ENCODE measurements at regions not wholly inside any gene's neighbourhood (a gene's known extent, or its start where the extent isn't known, plus 50 kb on each side); places are given as distances from the start of the nearest gene placed in this dataset.

DNA sequence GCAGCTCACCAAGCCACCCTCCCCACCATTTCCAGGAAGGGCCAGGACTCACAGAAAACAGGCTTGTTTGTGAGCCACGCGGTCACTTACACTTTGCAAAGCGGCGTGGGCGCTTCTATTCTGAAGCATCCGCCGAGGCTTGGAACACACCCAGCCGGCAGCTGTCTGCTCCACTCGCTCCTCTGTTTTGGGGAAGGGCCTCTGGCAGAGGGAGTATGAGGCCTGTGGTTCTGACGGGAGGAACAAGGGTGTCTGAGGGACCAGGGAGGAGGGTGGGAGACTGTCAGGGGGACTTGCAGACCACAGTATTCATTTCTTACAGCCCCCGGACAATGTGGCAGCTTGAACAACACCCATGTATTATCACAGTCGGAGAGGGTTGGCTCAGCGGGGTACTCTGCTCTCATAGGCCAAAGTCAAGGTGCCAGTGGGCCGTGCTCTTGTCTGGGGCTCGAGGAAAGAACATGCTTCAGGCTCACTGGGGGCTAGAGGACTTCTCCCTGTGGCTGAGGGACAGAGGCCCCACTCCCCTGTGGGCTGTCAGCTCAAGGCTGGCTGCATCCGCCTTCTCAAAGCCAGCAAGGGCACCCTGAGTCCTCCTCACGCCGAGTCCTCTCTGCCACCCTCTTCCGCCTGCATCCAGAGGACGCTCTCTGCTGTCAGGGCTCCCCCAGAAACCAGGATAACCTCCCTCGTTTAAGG, 60.4 kb upstream of the FAM20C start:
- peaks cover 12 to 19% of the 10 kb centered on the region in 2 donors for H3K27me3 Mint-ChIP-seq
- H3K4me3 Mint-ChIP-seq: no peak overlapping the region
- H3K4me1 Mint-ChIP-seq (ENCODE audit: low read depth in 2 of 2): no peaks in the 10 kb centered on the region
- DNase-seq (no peak), ATAC-seq (replicated peaks) (no peak)
- H3K9me3 Mint-ChIP-seq: no peaks in the 10 kb centered on the region
- no peak overlapping the region for H3K27ac Mint-ChIP-seq
- H3K36me3 Mint-ChIP-seq (ENCODE audit: insufficient read depth): no peaks in the 10 kb centered on the region

DNA sequence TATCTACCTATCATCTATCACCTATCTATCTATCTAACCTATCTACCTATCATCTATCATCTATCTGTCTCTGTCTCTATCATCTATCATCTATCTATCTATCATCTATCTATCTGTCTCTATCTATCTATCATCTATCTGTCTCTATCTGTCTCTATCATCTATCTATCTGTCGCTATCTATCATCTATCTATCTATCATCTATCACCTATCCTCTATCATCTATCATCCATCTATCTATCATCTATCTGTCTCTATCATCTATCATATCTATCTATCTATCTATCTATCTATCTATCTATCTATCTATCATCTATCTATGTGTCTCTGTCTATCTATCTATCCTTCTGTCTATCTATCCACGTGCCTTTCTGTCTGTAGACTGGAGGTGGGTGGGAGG, 59.5 kb upstream of the FAM20C start:
- ATAC-seq (replicated peaks): no peak
- Mint-ChIP-seq H3K9me3 (no peaks in the 10 kb centered on the region), H3K27me3 (peaks cover 16 to 19% of the 10 kb centered on the region in 2 donors), H3K4me1 (ENCODE audit: low read depth in 2 of 2) (no peaks in the 10 kb centered on the region), H3K4me3 (no peak overlapping the region), H3K36me3 (ENCODE audit: insufficient read depth) (no peaks in the 10 kb centered on the region), H3K27ac (no peak overlapping the region)
- no peak for DNase-seq

DNA sequence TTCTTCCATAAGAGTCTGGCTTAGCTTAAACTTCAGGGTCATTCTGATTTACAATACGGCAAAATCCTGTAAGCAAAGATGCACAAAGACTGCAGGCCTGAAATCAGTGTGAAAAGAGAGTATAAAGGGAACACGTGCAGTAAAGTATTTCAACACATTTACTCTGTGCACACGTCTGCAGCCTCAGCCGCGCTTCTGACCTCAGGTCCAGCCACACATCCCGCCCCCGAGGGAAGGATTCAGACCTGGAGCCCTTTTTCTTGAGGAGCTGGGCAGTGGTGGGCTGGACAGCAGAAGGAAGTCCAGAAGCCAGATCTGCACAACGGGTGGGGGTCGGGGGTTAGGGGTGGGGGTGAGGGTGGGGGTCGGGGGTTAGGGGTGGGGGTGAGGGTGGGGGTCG, 58.9 kb upstream of the FAM20C start:
- ATAC-seq (replicated peaks): no peak
- no peaks in the 10 kb centered on the region for H3K4me1 Mint-ChIP-seq (ENCODE audit: low read depth in 2 of 2)
- H3K9me3 Mint-ChIP-seq: no peaks in the 10 kb centered on the region
- no peak for DNase-seq
- peaks cover 21 to 22% of the 10 kb centered on the region in 2 donors for H3K27me3 Mint-ChIP-seq
- no peak overlapping the region for H3K4me3 Mint-ChIP-seq
- H3K27ac Mint-ChIP-seq: no peak overlapping the region
- H3K36me3 Mint-ChIP-seq (ENCODE audit: insufficient read depth): no peaks in the 10 kb centered on the region

DNA sequence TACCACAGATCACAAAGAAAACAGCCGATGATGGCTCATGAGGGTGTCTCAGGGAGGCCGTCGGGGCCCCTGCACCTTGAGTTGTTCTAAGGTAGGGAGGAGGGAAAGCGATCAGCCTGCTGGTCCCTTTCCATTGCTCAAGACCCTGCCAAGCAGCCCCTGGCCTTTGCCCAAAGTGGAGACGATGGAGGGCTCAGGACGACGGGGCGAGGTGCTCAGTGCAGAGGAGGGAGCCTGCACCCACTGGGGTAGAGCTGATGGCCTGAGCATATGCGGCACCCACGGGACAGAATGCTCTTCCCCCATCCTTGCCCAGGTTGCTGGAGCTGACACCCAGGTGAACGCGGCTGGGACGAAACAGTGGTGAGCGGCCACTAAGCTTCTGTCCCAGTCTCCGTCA, 58.3 kb upstream of the FAM20C start:
- ATAC-seq (replicated peaks): no peak
- Mint-ChIP-seq H3K4me1 (ENCODE audit: low read depth in 2 of 2) (no peaks in the 10 kb centered on the region), H3K9me3 (no peaks in the 10 kb centered on the region), H3K27me3 (peaks cover 24 to 27% of the 10 kb centered on the region in 2 donors), H3K27ac (no peak overlapping the region), H3K4me3 (no peak overlapping the region), H3K36me3 (ENCODE audit: insufficient read depth) (no peaks in the 10 kb centered on the region)
- no peak for DNase-seq

DNA sequence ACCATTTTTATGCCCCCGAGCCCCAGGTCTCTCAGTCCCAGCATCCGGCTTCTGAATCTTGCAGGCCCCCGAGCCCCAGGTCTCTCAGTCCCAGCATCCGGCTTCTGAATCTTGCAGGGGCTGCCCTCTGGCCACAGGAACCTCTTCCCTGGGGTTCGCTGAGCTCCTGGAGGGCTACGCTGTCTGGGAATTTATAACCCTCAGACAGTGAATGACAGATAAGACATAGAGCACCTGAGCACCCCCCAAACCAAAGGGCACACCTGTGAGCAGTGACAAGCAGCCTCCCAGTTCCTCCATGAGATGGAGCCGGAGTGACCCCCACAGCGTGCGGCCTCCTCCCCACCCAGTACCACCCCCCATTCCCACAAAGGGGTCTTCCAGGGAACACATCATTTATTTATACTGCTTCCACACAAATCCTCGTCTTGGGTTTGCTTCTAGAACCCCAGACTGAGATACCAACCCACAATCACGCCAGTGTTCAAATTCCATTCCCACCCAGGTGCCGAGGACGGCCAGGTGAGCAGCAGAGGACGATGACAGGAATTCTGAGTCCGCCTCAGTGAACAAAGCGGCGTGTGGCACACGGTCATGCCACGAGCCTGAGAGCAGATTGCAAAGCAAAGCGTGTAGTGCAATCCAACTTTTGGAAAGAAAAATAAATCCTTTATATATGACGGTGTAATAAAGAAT, 57.7 kb upstream of the FAM20C start:
- no peak overlapping the region for H3K4me3 Mint-ChIP-seq
- no peaks in the 10 kb centered on the region for H3K36me3 Mint-ChIP-seq (ENCODE audit: insufficient read depth)
- H3K4me1 Mint-ChIP-seq (ENCODE audit: low read depth in 2 of 2): no peaks in the 10 kb centered on the region
- H3K9me3 Mint-ChIP-seq: no peaks in the 10 kb centered on the region
- peaks cover 31 to 33% of the 10 kb centered on the region in 2 donors for H3K27me3 Mint-ChIP-seq
- no peak overlapping the region for H3K27ac Mint-ChIP-seq
- no peak for ATAC-seq (replicated peaks)
- DNase-seq: no peak

DNA sequence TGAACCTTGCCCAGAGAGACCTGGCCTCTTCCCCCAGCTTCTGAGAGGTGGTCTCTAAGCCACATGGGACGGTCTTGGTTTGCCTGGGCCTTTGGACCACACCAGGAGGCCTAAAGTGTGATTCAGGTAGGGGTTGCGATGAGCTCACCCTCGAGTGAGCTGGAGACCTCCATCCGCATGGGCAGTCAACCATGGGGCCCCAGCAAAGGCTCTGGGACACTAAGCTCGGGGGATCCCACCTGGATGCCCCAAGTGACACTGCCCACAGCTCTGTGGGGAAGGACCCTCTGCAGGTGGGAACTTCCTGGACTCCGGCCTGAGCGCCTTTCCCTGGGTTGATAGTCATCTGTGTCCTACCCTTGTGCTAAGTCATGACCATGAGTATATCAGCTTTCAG, 57.1 kb upstream of the FAM20C start:
- H3K27ac Mint-ChIP-seq: no peak overlapping the region
- H3K36me3 Mint-ChIP-seq (ENCODE audit: insufficient read depth): no peaks in the 10 kb centered on the region
- H3K9me3 Mint-ChIP-seq: no peaks in the 10 kb centered on the region
- no peak overlapping the region for H3K4me3 Mint-ChIP-seq
- no peak for ATAC-seq (replicated peaks)
- H3K27me3 Mint-ChIP-seq: peaks cover 32 to 37% of the 10 kb centered on the region in 2 donors
- no peak for DNase-seq
- no peaks in the 10 kb centered on the region for H3K4me1 Mint-ChIP-seq (ENCODE audit: low read depth in 2 of 2)

DNA sequence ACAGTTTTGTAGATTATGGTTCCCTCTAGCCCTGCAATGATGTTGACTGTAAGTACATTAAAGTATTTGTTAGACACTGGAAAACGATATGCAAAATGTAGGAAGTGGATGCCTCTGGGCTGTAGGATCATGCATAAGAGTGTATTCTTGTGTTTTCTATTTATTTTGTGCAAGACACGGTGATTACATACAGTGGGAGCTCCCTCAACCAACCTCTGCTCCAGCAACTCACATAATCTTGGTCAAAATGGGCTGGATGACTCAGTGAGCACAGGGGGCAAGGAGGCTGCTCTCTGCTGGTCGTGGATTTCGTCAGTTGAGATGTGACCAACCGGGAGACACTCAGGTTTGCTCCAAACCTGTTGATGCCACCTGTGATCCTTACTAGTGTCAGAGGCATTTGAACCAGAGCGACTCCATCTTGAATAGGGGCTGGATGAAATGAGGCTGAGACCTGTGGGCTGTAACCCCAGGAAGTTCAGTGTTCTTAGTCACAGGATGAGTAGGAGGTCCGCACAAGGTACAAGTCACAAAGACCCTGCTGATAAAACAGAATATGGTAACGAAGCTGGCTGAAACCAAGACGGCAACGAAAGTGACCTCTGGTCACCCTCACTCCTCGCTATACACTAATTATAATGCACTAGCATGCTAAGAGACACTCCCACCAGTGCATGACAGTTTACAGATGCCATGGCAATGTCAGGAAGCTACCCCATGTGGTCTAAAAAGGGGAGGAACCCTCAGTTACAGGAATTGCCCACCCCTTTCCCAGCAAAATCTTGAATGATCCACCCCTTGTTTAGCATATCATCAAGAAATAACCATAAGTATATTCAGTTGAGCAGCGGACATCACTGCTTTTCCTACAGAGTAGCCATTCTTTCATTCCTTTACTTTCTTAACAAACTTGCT, 56.4 kb upstream of the FAM20C start:
- Mint-ChIP-seq H3K4me1 (ENCODE audit: low read depth in 2 of 2) (no peaks in the 10 kb centered on the region), H3K4me3 (no peak overlapping the region), H3K36me3 (ENCODE audit: insufficient read depth) (no peaks in the 10 kb centered on the region), H3K27me3 (peaks cover 35 to 42% of the 10 kb centered on the region in 2 donors), H3K9me3 (no peaks in the 10 kb centered on the region), H3K27ac (no peak overlapping the region)
- no peak for ATAC-seq (replicated peaks)
- no peak for DNase-seq

DNA sequence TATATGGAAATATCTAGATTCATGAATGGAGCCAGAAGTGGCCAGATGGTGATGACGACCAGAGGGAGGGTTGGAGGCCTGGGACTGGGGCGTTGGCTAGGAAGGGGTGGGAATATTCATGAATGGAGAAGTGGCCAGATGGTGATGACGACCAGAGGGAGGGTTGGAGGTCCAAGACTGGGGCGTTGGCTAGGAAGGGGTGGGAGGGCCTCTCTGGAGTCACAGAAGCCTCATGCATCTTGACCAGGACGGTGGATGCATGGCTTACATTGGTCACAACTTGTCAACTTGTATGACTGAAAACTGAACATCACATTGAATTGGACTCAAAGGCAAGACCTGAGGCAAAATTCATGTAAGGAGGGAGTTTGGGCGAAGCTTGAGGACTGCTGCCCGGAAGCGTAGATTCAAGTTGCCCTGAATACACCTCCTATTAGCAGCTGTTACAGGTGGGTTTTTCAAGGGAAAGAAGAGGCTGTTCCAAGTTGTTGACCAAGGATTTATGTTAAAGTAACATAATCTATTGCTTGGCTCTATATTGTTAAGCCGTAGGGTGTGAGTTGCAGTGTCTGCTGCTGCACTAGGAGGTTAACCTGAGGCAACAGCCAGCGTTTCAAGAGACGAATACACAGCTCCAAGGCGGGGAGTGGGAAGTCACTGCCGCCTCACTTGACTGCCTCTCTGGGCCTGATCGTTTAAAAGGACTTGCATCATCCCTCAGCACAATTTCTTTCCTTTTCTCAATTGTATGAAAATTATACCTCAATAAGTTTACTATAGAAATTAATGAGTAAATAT, 55.1 kb upstream of the FAM20C start:
- ATAC-seq (replicated peaks) (no peak), DNase-seq (no peak)
- Mint-ChIP-seq H3K27ac (no peak overlapping the region), H3K36me3 (ENCODE audit: insufficient read depth) (no peaks in the 10 kb centered on the region), H3K4me3 (no peak overlapping the region), H3K4me1 (ENCODE audit: low read depth in 2 of 2) (no peaks in the 10 kb centered on the region), H3K9me3 (no peaks in the 10 kb centered on the region), H3K27me3 (peaks cover 43 to 54% of the 10 kb centered on the region in 2 donors)

DNA sequence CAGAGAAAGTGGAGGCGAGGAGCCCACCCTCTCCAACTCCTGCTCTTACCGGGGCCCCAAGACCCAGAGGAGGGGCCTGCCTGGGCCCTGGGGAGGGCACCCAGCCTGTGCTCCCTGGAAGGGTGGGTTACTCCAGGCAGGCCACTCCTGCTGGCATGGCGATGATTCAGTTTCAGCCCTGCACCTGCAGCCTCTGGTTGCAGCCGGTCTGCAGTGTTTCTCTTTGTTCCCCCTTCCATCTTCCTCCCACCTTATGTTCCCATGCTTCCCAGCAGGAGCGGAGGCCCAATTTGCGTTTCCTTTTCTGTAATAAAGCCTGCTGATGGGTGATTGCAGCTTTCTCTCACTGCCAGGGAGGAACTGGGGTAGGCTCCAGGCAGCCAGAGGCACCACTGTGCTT, 53.2 kb upstream of the FAM20C start:
- Mint-ChIP-seq H3K27ac (no peak overlapping the region), H3K36me3 (ENCODE audit: insufficient read depth) (no peaks in the 10 kb centered on the region), H3K4me1 (ENCODE audit: low read depth in 2 of 2) (no peaks in the 10 kb centered on the region), H3K27me3 (peaks cover 34 to 54% of the 10 kb centered on the region in 2 donors), H3K4me3 (no peak overlapping the region), H3K9me3 (no peaks in the 10 kb centered on the region)
- DNase-seq (no peak), ATAC-seq (replicated peaks) (no peak)

DNA sequence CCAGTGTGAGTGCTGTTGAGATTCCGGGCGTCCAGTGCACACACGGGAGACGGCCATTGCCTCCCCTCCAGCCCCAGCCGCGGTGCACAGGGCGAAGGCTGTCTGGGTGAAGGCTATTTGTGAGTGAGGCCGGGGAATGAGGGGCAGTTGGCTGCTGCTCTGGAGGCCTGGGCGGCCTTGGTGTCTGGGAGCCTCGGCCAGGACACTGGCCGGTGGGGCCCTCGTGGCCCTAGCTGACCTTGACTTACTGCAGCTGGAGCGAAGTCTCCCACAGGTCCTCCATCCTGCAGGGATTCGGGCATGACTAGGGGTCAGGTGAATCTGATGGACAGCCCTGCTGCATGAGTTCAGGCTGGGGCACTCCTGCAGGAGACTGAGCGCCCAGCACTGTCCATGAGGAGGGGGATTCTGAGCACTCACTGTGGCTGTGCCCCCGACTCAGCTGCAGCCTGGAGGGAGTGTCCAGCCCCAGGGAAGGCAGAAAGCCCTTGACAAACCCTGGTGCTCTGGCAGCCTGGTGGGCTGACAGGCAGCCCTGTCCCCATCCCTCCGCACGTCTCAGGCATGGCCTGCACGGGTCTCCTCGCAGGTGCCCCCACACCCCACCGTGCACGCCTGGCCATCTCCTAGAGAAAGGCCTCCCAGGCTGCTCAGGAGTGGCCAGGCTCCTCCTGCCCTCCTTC, 52.7 kb upstream of the FAM20C start:
- Mint-ChIP-seq H3K4me1 (ENCODE audit: low read depth in 2 of 2) (no peaks in the 10 kb centered on the region), H3K4me3 (no peak overlapping the region), H3K27me3 (peaks cover 29 to 49% of the 10 kb centered on the region in 2 donors), H3K27ac (no peak overlapping the region), H3K36me3 (ENCODE audit: insufficient read depth) (no peaks in the 10 kb centered on the region), H3K9me3 (no peaks in the 10 kb centered on the region)
- ATAC-seq (replicated peaks) (no peak), DNase-seq (no peak)

DNA sequence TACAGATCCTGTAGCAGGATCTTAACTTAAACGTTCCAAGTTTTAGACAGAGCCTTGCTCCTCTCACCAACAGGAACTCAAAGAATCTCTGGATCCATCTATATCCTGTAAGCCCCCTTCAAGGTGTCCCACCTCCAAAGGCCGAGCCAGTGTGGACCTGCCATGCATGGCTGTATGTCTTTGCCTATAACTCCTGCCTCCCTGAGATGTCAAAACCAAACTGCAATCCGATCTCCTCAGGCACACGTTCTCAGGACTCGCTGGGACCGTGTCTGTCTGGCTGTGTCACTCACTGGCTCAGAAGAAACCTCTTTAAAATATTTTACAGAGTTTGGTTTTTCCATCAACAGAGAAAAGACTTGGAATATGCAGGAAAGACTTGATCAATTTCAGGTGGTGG, 51.4 kb upstream of the FAM20C start:
- no peak overlapping the region for H3K27ac Mint-ChIP-seq
- H3K4me3 Mint-ChIP-seq: no peak overlapping the region
- H3K27me3 Mint-ChIP-seq: peaks cover 25 to 46% of the 10 kb centered on the region in 2 donors
- ATAC-seq (replicated peaks) (no peak), DNase-seq (no peak)
- H3K36me3 Mint-ChIP-seq (ENCODE audit: insufficient read depth): no peaks in the 10 kb centered on the region
- H3K4me1 Mint-ChIP-seq (ENCODE audit: low read depth in 2 of 2): no peaks in the 10 kb centered on the region
- H3K9me3 Mint-ChIP-seq: no peaks in the 10 kb centered on the region

DNA sequence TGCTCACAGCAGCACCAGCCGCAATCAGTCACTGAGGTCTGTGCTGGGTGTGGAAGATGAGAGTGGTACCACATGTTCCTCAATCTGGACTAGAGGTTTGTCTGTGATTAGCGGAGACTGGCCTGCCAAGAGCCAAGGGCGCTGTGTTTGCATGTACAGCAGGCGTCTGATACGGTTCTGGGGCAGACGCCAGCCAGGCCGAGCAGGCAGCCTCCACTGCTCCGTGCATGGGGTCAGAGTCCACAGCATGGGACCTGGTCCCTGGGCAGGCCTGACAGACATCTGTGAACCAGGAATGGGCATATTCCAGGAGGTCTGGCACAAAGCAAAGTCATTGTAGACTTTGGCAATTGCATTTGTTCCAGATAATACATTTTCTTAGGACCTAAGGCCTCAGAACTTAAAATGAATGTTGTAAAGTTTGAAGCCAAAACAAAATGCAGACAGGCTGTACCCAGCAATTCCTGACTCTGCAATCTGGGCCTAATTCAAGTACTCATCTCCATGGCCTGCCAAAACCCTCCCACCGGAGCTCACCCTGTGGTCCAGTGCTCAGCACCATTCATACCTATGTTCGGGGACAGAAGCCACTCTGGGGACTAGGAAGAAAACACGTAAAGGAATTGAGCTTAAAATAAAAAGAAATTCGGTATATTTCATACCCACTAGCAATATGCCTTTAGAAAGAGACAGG, 50.0 kb upstream of the FAM20C start:
- Mint-ChIP-seq H3K36me3 (ENCODE audit: insufficient read depth) (no peaks in the 10 kb centered on the region), H3K4me3 (no peak overlapping the region), H3K27me3 (peaks cover 25 to 38% of the 10 kb centered on the region in 2 donors), H3K9me3 (no peaks in the 10 kb centered on the region), H3K4me1 (ENCODE audit: low read depth in 2 of 2) (no peaks in the 10 kb centered on the region), H3K27ac (no peak overlapping the region)
- DNase-seq: no peak
- no peak for ATAC-seq (replicated peaks)

All from effector memory CD8-positive, alpha-beta T cell (primary cell).